GM18519 (cell line): ENCODE measurements at regions not wholly inside any gene's neighbourhood (a gene's known extent, or its start where the extent isn't known, plus 50 kb on each side); places are given as distances from the start of the nearest gene placed in this dataset.
"Not testable (repeated sequence)": the region's sequence is repeated elsewhere in the genome, so short reads cannot be mapped to it uniquely, and the experiment has no call there.

Experiments used
- ATAC-seq: cut with Tn5 transposase; IDR thresholded peaks from one replicate; pipeline ENCODE4 v1.9.1; 2021; ENCODE audit warnings: mild to moderate bottlenecking, moderate library complexity; ENCODE audit not compliant: unreplicated experiment, low FRiP score

GRCh38 chr3:137709011-137709601 is 55.0 kb upstream of the SOX14 start:
- ATAC-seq: no peak

GRCh38 chr3:137713965-137714364 is 50.1 kb upstream of the SOX14 start:
- not testable (repeated sequence) for ATAC-seq
